Coronary artery (tissue), 2 donors: ENCODE measurements at regions not wholly inside any gene's neighbourhood (a gene's known extent, or its start where the extent isn't known, plus 50 kb on each side); places are given as distances from the start of the nearest gene placed in this dataset.

Experiments used
- DNase-seq: peaks from one replicate; pipeline ENCODE4 v3.0.0-alpha.2; 2017; ENCODE audit warnings: low spot score
- H3K27ac ChIP-seq, 2 donors: fragments of 200-600 bp; sonication (generic); one replicate each; pipeline ENCODE4 v1.5.1; 2016 to 2019
- H3K4me3 ChIP-seq: fragments of 200-600 bp; sonication (generic); 2 replicates; pipeline ENCODE4 v1.5.1; 2016; ENCODE audit warnings: mild to moderate bottlenecking, moderate library complexity
- CTCF ChIP-seq: fragments of 200-600 bp; sonication (generic); IDR thresholded peaks from one replicate; pipeline ENCODE4 v1.5.1; 2019; ENCODE audit warnings: antibody characterized with exemption

GRCh38 chr1:72521659-72522058, 239.3 kb upstream of the NEGR1 start:
- H3K27ac ChIP-seq: no peak overlapping the region
- H3K4me3 ChIP-seq: no peak overlapping the region
- DNase-seq: no peak
- no peak for TF ChIP-seq CTCF

- no peak overlapping the region for H3K4me3 ChIP-seq
- TF ChIP-seq CTCF: no peak
- DNase-seq: no peak
- no peak overlapping the region for H3K27ac ChIP-seq
These were observed 234.5 kb upstream of the NEGR1 start for GRCh38 chr1:72516826-72517225.

GRCh38 chr1:72516264-72516663, 233.9 kb upstream of the NEGR1 start:
- no peak overlapping the region for H3K27ac ChIP-seq
- no peak overlapping the region for H3K4me3 ChIP-seq
- no peak for DNase-seq
- no peak for TF ChIP-seq CTCF

- no peak for TF ChIP-seq CTCF
- no peak for DNase-seq
- no peak overlapping the region for H3K4me3 ChIP-seq
- no peak overlapping the region for H3K27ac ChIP-seq
These were observed 216.0 kb upstream of the NEGR1 start for GRCh38 chr1:72498371-72498770.

GRCh38 chr1:72489801-72490200, 207.5 kb upstream of the NEGR1 start:
- no peak for DNase-seq
- TF ChIP-seq CTCF: no peak
- Histone ChIP-seq H3K4me3 (no peak overlapping the region), H3K27ac (no peak overlapping the region)

- TF ChIP-seq CTCF: no peak
- H3K27ac ChIP-seq: no peak overlapping the region
- no peak for DNase-seq
- H3K4me3 ChIP-seq: no peak overlapping the region
These were observed 203.5 kb upstream of the NEGR1 start for GRCh38 chr1:72485801-72486200.

GRCh38 chr1:72483846-72484357, 201.6 kb upstream of the NEGR1 start:
- H3K27ac ChIP-seq: no peak overlapping the region
- no peak for TF ChIP-seq CTCF
- no peak overlapping the region for H3K4me3 ChIP-seq
- no peak for DNase-seq
